K562 (cell line): ENCODE measurements at regions not wholly inside any gene's neighbourhood (a gene's known extent, or its start where the extent isn't known, plus 50 kb on each side); places are given as distances from the start of the nearest gene placed in this dataset.

ENCODE experiments used
- CBX5 ChIP-seq: IDR thresholded peaks from 2 replicates; pipeline ENCODE4 v1.6.1; 2014; ENCODE audit warnings: low read depth, borderline replicate concordance
- EP300 ChIP-seq: IDR thresholded peaks from 2 replicates; pipeline ENCODE4 v1.6.1; 2012; ENCODE audit warnings: low read length, improper control_type of control experiment
- ETV5 ChIP-seq: sonication (generic); formaldehyde crosslinking; IDR thresholded peaks from 2 replicates; pipeline ENCODE4 v1.4.0; 2020; ENCODE audit warnings: low read depth, mild to moderate bottlenecking, missing genetic modification reagents
- IFI16 ChIP-seq: fragments of 250-450 bp; sonication (Bioruptor Pico); IDR thresholded peaks from 2 replicates; pipeline ENCODE4 v2.1.2; 2022; ENCODE audit warnings: mild to moderate bottlenecking, inconsistent platforms
- MTF1 ChIP-seq: fragments of 250-450 bp; sonication (Bioruptor Pico); IDR thresholded peaks from 2 replicates; pipeline ENCODE4 v1.9.0; 2021; ENCODE audit warnings: moderate library complexity, mild to moderate bottlenecking, inconsistent platforms, borderline replicate concordance
- NFIX ChIP-seq: fragments of 250-450 bp; sonication (Bioruptor Pico); IDR thresholded peaks from 2 replicates; pipeline ENCODE4 v1.4.0; 2020; ENCODE audit warnings: low read depth, mild to moderate bottlenecking, moderate library complexity
- NONO ChIP-seq, 2 experiments: fragments of 200-400 bp in 1 of 2; fragments of 450-650 bp in 1 of 2; formaldehyde crosslinking in 1 of 2; IDR thresholded peaks; 2 replicates each; pipeline ENCODE4 v1.6.1; 2017; ENCODE audit warnings: low read depth in 2 of 2, mild to moderate bottlenecking in 2 of 2, moderate library complexity in 2 of 2, low read length in 1 of 2
- NR2C2 ChIP-seq, 2 experiments: fragments of 200-800 bp in 1 of 2; sonication (Bioruptor generic) in 1 of 2; sonication (generic) in 1 of 2; formaldehyde crosslinking in 1 of 2; IDR thresholded peaks; 2 replicates each; pipeline versions ENCODE4 v1.6.1 to v1.8.0; 2016 to 2022; ENCODE audit warnings: mild to moderate bottlenecking in 1 of 2, missing compliant biosample characterization in 1 of 2, missing genetic modification characterization in 1 of 2, missing genetic modification reagents in 1 of 2
- PML ChIP-seq: IDR thresholded peaks from 2 replicates; pipeline ENCODE4 v1.6.1; 2012; ENCODE audit warnings: low read length, inconsistent platforms
- RB1 ChIP-seq: fragments of 450-650 bp; IDR thresholded peaks from 2 replicates; pipeline ENCODE4 v1.6.1; 2017; ENCODE audit warnings: low read depth, mild to moderate bottlenecking
- SIN3B ChIP-seq: fragments of 450-650 bp; IDR thresholded peaks from 2 replicates; pipeline ENCODE4 v1.6.1; 2017; ENCODE audit warnings: low read depth, mild to moderate bottlenecking, moderate library complexity
- SRSF1 ChIP-seq: fragments of 200-400 bp; formaldehyde crosslinking; IDR thresholded peaks from 2 replicates; pipeline ENCODE4 v1.6.1; 2017; ENCODE audit warnings: mild to moderate bottlenecking, low read depth, low read length, moderate library complexity
- TRIM24 ChIP-seq, 2 experiments: fragments of 450-650 bp; IDR thresholded peaks; 2 replicates each; pipeline ENCODE4 v1.6.1; 2016
- ZBTB8A ChIP-seq: fragments of 450-650 bp; IDR thresholded peaks from 2 replicates; pipeline ENCODE4 v1.6.1; 2018; ENCODE audit warnings: mild to moderate bottlenecking, moderate library complexity; ENCODE audit not compliant: partially characterized antibody
- ZNF354B ChIP-seq: fragments of 250-450 bp; sonication (Bioruptor Pico); IDR thresholded peaks from 2 replicates; pipeline ENCODE4 v1.4.0; 2020
- ZNF436 ChIP-seq: fragments of 250-450, 450-650 bp; sonication (Bioruptor Pico); formaldehyde crosslinking; IDR thresholded peaks from 2 replicates; pipeline ENCODE4 v1.7.0; 2020; ENCODE audit warnings: mild to moderate bottlenecking
- ZNF766 ChIP-seq: fragments of 200-800 bp; sonication (Bioruptor generic); conservative IDR thresholded peaks from 2 replicates; pipeline ENCODE4 v1.6.1; 2016; ENCODE audit warnings: missing genetic modification characterization, missing compliant biosample characterization
- TF ChIP-seq, protein P1 (sequence below): fragments of 250-450 bp; sonication (Bioruptor Pico); IDR thresholded peaks from 2 replicates; pipeline ENCODE4 v1.5.0; 2022; ENCODE audit warnings: mild to moderate bottlenecking
- TF ChIP-seq, protein P2 (sequence below): sonication (generic); formaldehyde crosslinking; IDR thresholded peaks from 2 replicates; pipeline ENCODE4 v1.8.0; 2022; ENCODE audit warnings: missing genetic modification reagents, mild to moderate bottlenecking, moderate library complexity, borderline replicate concordance
- TF ChIP-seq, protein P3 (sequence below): fragments of 250-450 bp; sonication (Bioruptor Pico); IDR thresholded peaks from 2 replicates; pipeline ENCODE4 v1.4.0; 2020; ENCODE audit warnings: mild to moderate bottlenecking
- TF ChIP-seq, protein P4 (sequence below): fragments of 200-400 bp; formaldehyde crosslinking; IDR thresholded peaks from 2 replicates; pipeline ENCODE4 v1.6.1; 2017; ENCODE audit warnings: mild to moderate bottlenecking, low read depth, low read length, moderate library complexity

DNA sequence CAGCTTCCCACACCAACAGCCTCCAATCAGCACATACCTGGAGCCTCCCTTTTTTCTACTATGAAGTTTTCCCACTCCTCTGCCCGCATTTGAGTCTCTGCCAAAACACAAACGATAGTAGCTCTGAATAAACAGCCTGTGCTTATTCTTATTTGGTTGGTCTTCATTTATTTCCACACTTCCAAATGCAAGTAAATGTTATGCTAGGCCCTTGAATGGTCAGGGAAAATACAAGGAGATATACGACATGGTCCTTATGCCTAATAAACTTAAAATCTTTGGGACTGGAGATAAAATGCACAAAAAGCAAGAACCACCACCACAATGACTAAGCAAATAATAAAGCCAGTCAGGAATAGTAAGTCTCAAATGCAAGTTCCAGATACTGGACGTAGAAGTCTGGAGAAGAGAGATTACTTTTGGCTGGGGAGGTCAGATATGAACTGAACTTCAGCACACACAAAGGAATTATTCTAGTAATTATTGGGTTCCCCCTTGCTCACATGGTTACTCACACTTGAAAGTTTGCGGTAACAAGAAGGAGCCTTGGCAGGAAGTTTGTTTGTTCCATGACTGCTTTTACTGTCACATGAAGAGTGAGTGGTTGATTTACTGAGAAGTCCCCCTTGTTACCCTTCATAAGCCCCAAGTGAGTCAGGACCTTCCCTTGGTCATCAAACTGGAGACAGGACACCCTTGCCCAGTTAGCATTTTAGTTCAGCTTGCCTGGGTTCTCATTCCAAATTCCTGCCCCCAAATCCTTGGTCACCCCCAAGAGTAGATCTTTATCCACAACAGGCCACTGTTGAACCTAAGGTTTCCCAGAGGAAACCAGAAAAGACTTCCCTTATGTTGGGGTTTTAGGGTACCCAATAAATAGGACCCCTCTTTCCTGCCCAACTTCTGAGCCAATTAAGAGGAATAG, 511.2 kb upstream of the JARID2 start (continued):
- TF ChIP-seq, protein P1, sequence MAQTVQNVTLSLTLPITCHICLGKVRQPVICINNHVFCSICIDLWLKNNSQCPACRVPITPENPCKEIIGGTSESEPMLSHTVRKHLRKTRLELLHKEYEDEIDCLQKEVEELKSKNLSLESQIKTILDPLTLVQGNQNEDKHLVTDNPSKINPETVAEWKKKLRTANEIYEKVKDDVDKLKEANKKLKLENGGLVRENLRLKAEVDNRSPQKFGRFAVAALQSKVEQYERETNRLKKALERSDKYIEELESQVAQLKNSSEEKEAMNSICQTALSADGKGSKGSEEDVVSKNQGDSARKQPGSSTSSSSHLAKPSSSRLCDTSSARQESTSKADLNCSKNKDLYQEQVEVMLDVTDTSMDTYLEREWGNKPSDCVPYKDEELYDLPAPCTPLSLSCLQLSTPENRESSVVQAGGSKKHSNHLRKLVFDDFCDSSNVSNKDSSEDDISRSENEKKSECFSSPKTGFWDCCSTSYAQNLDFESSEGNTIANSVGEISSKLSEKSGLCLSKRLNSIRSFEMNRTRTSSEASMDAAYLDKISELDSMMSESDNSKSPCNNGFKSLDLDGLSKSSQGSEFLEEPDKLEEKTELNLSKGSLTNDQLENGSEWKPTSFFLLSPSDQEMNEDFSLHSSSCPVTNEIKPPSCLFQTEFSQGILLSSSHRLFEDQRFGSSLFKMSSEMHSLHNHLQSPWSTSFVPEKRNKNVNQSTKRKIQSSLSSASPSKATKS (CRISPR knock-in tag) = no peak
- TF ChIP-seq, protein P2, sequence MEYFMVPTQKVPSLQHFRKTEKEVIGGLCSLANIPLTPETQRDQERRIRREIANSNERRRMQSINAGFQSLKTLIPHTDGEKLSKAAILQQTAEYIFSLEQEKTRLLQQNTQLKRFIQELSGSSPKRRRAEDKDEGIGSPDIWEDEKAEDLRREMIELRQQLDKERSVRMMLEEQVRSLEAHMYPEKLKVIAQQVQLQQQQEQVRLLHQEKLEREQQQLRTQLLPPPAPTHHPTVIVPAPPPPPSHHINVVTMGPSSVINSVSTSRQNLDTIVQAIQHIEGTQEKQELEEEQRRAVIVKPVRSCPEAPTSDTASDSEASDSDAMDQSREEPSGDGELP (CRISPR knock-in tag) = peak; percentile 18; the same call in 1 of the 2 replicates
- no peak for TF ChIP-seq ZNF436 (CRISPR knock-in tag)
- peak; percentile 99 for TF ChIP-seq EP300
- no peak for TF ChIP-seq NFIX (CRISPR knock-in tag)
- TF ChIP-seq ZNF354B (CRISPR knock-in tag) = peak; percentile 49; the same call in 1 of the 2 replicates
- peak in 1 of 2 experiments; percentile 76; a peak in 1 of 4 replicates for TF ChIP-seq NONO (IDR thresholded peaks at IDR 0.05; ENCODE audit: low read depth in 2 of 2, low read length in 1 of 2)
- TF ChIP-seq MTF1 (CRISPR knock-in tag) = no peak
- no peak for TF ChIP-seq SIN3B
- peak; percentile 26; the same call in 1 of the 2 replicates for TF ChIP-seq RB1
- 0 out of 2 replicates have a peak, but pooled peaks have one; percentile 26 for TF ChIP-seq NR2C2 (CRISPR knock-in tag; IDR thresholded peaks at IDR 0.05)
- peak; percentile 87 for TF ChIP-seq NR2C2 (tag; IDR thresholded peaks at IDR 0.05)
- peak; percentile 99 for TF ChIP-seq PML
- peak; percentile 73 for TF ChIP-seq ETV5 (CRISPR knock-in tag)
- peak; percentile 69; the same call in 1 of the 2 replicates for TF ChIP-seq CBX5
- peak; percentile 100 for TF ChIP-seq TRIM24 (IDR thresholded peaks at IDR 0.05)
- peak; percentile 61; the same call in 1 of the 2 replicates for TF ChIP-seq IFI16 (CRISPR knock-in tag)
- peak; percentile 98 for TF ChIP-seq ZNF766 (CRISPR knock-in tag)
- TF ChIP-seq, protein P3, sequence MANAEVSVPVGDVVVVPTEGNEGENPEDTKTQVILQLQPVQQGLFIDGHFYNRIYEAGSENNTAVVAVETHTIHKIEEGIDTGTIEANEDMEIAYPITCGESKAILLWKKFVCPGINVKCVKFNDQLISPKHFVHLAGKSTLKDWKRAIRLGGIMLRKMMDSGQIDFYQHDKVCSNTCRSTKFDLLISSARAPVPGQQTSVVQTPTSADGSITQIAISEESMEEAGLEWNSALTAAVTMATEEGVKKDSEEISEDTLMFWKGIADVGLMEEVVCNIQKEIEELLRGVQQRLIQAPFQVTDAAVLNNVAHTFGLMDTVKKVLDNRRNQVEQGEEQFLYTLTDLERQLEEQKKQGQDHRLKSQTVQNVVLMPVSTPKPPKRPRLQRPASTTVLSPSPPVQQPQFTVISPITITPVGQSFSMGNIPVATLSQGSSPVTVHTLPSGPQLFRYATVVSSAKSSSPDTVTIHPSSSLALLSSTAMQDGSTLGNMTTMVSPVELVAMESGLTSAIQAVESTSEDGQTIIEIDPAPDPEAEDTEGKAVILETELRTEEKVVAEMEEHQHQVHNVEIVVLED = peak; percentile 8; the same call in 1 of the 2 replicates
- TF ChIP-seq, protein P4, sequence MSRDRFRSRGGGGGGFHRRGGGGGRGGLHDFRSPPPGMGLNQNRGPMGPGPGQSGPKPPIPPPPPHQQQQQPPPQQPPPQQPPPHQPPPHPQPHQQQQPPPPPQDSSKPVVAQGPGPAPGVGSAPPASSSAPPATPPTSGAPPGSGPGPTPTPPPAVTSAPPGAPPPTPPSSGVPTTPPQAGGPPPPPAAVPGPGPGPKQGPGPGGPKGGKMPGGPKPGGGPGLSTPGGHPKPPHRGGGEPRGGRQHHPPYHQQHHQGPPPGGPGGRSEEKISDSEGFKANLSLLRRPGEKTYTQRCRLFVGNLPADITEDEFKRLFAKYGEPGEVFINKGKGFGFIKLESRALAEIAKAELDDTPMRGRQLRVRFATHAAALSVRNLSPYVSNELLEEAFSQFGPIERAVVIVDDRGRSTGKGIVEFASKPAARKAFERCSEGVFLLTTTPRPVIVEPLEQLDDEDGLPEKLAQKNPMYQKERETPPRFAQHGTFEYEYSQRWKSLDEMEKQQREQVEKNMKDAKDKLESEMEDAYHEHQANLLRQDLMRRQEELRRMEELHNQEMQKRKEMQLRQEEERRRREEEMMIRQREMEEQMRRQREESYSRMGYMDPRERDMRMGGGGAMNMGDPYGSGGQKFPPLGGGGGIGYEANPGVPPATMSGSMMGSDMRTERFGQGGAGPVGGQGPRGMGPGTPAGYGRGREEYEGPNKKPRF = no peak
- no peak for TF ChIP-seq ZBTB8A
- no peak for TF ChIP-seq SRSF1
